HCT116 (cell line): ENCODE measurements at regions not wholly inside any gene's neighbourhood (a gene's known extent, or its start where the extent isn't known, plus 50 kb on each side); places are given as distances from the start of the nearest gene placed in this dataset.

Experiments used
- ATAC-seq: fragments of 200-7000 bp; cut with Tn5 transposase; 2 replicates; pipeline ENCODE4 v1.9.1; 2020; ENCODE audit warnings: mild to moderate bottlenecking, moderate library complexity
- BruUV-seq: library from RNA; stranded (reverse); fragments of 400-500 nt; replicated peaks from 2 replicates; lab custom pipeline; 2021; lab: Mats Ljungman, UMichigan
- CTCF ChIA-PET: fragments of 300-600 bp; sonication (Branson Sonifier 250); formaldehyde crosslinking; loops from one replicate; lab custom pipeline; 2021; ENCODE audit warnings: antibody characterized with exemption; lab: Charles Lee
- POLR2A ChIA-PET: fragments of 300-600, 350-600 bp; sonication (Branson Sonifier 250); formaldehyde crosslinking; loops from one replicate; lab custom pipeline; 2021; ENCODE audit warnings: antibody characterized with exemption; lab: Charles Lee
- RAD21 ChIA-PET, 2 experiments: fragments of 300-600 bp; sonication (Branson Sonifier 250); formaldehyde crosslinking; loops; one replicate each; lab custom pipeline; 2023; ENCODE audit warnings: low total read pairs in 2 of 2; ENCODE audit not compliant: uncharacterized antibody in 2 of 2, unreplicated experiment in 2 of 2, low non-redundant PET in 1 of 2; lab: Charles Lee
- DNase-seq: peaks from one replicate; pipeline ENCODE4 v3.0.0-alpha.2; 2010; ENCODE audit warnings: low read depth, low spot score
- H2AFZ ChIP-seq: fragments of 200-600 bp; shearing (Covaris generic), sonication (generic); 2 replicates; pipeline ENCODE4 v1.6.1; 2017; ENCODE audit warnings: low read depth, mixed run types, mixed read lengths, antibody characterized with exemption, low read length; ENCODE audit not compliant: poor library complexity, severe bottlenecking
- H3K27ac ChIP-seq: 2 replicates; pipeline ENCODE4 v1.5.1; 2012; ENCODE audit warnings: low read depth, low read length
- H3K27me3 ChIP-seq: fragments of 200-600 bp; sonication (generic); 2 replicates; pipeline ENCODE4 v1.6.1; 2016; ENCODE audit warnings: mixed run types, low read length, mixed read lengths; ENCODE audit not compliant: insufficient read depth
- H3K36me3 ChIP-seq, 2 experiments: fragments of 200-500 bp in 1 of 2; fragments of 200-600 bp in 1 of 2; sonication (Bioruptor generic) in 1 of 2; sonication (generic) in 1 of 2; 2 replicates each; pipeline versions ENCODE4 v1.5.1 to v1.6.1; 2014 to 2016; ENCODE audit warnings: low read length in 2 of 2, inconsistent platforms in 1 of 2, mixed read lengths in 1 of 2, mixed run types in 1 of 2; ENCODE audit not compliant: insufficient read depth in 2 of 2, control insufficient read depth in 1 of 2
- H3K4me1 ChIP-seq, 2 experiments: fragments of 200-600 bp in 1 of 2; sonication (generic) in 1 of 2; 2 replicates each; pipeline versions ENCODE4 v1.5.1 to v1.6.1; 2012 to 2017; ENCODE audit warnings: low read length in 2 of 2, inconsistent platforms in 1 of 2, mild to moderate bottlenecking in 1 of 2, mixed read lengths in 1 of 2, mixed run types in 1 of 2, moderate library complexity in 1 of 2; ENCODE audit not compliant: insufficient read depth in 2 of 2, control insufficient read depth in 1 of 2
- H3K4me2 ChIP-seq: fragments of 200-600 bp; sonication (generic); 2 replicates; pipeline ENCODE4 v1.6.1; 2017; ENCODE audit warnings: mixed run types, low read length, mixed read lengths
- H3K4me3 ChIP-seq, 2 experiments: fragments of 200-600 bp in 1 of 2; sonication (generic) in 1 of 2; replicated peaks in 1 of 2; 2 replicates each; pipeline ENCODE4 v1.5.1; 2011 to 2016; ENCODE audit warnings: low read length in 2 of 2, control low read depth in 1 of 2, low read depth in 1 of 2, mild to moderate bottlenecking in 1 of 2, mixed read lengths in 1 of 2, mixed run types in 1 of 2
- H3K79me2 ChIP-seq: fragments of 200-600 bp; sonication (generic); 2 replicates; pipeline ENCODE4 v1.6.1; 2017; ENCODE audit warnings: mild to moderate bottlenecking, mixed run types, low read length, moderate library complexity, mixed read lengths; ENCODE audit not compliant: insufficient read depth
- H3K9ac ChIP-seq: fragments of 200-600 bp; sonication (generic); 2 replicates; pipeline ENCODE4 v1.6.1; 2016; ENCODE audit warnings: low read length, mixed read lengths
- H3K9me2 ChIP-seq: fragments of 200-600 bp; sonication (generic), shearing (Covaris generic); 2 replicates; pipeline ENCODE4 v1.6.1; 2017; ENCODE audit warnings: mixed run types, mild to moderate bottlenecking, moderate library complexity; ENCODE audit not compliant: insufficient read depth
- H3K9me3 ChIP-seq, 2 experiments: fragments of 200-500 bp in 1 of 2; fragments of 200-600 bp in 1 of 2; sonication (Bioruptor generic) in 1 of 2; sonication (generic) in 1 of 2; 2 replicates each; pipeline ENCODE4 v1.6.1; 2014 to 2017; ENCODE audit warnings: low read length in 2 of 2, mixed read lengths in 2 of 2, inconsistent platforms in 1 of 2, low read depth in 1 of 2, mild to moderate bottlenecking in 1 of 2, mixed run types in 1 of 2, moderate library complexity in 1 of 2; ENCODE audit not compliant: control insufficient read depth in 1 of 2, insufficient read depth in 1 of 2
- H4K20me1 ChIP-seq: fragments of 200-600 bp; sonication (generic), shearing (Covaris generic); 2 replicates; pipeline ENCODE4 v1.6.1; 2017; ENCODE audit warnings: mixed run types, mild to moderate bottlenecking, moderate library complexity; ENCODE audit not compliant: insufficient read depth
- CBX3 ChIP-seq: IDR thresholded peaks from 2 replicates; pipeline ENCODE4 v1.6.1; 2012; ENCODE audit warnings: low read depth
- CEBPB ChIP-seq: IDR thresholded peaks from 2 replicates; pipeline ENCODE4 v1.6.1; 2012; ENCODE audit warnings: low read depth
- EZH2phosphoT487 ChIP-seq: fragments of 200-600 bp; IDR thresholded peaks from 2 replicates; pipeline ENCODE4 v1.6.1; 2018; ENCODE audit warnings: antibody characterized with exemption, borderline replicate concordance
- FOSL1 ChIP-seq: IDR thresholded peaks from 2 replicates; pipeline ENCODE4 v1.6.1; 2012; ENCODE audit warnings: low read depth
- JUND ChIP-seq: IDR thresholded peaks from 2 replicates; pipeline ENCODE4 v1.6.1; 2012
- RAD21 ChIP-seq: IDR thresholded peaks from 2 replicates; pipeline ENCODE4 v1.6.1; 2012; ENCODE audit warnings: low read depth, mild to moderate bottlenecking
- YY1 ChIP-seq: IDR thresholded peaks from 2 replicates; pipeline ENCODE4 v1.6.1; 2011; ENCODE audit warnings: low read length, low read depth, moderate library complexity, mild to moderate bottlenecking; ENCODE audit not compliant: insufficient replicate concordance; ENCODE audit errors: extremely low read depth
- ZNF274 ChIP-seq: fragments of 200-500 bp; sonication (Bioruptor generic); IDR thresholded peaks from 2 replicates; pipeline ENCODE4 v1.6.1; 2014; ENCODE audit warnings: mild to moderate bottlenecking, low read depth, low read length, inconsistent platforms
- intact Hi-C: fragments of 100-400 bp; cut with micrococcal nuclease; formaldehyde crosslinking; loops from 2 replicates; pipeline ENCODE4 v1.10.0; 2022
- TF ChIP-seq, protein P1 (sequence below): IDR thresholded peaks from 2 replicates; pipeline ENCODE4 v1.6.1; 2012
- TF ChIP-seq, protein P2 (sequence below): IDR thresholded peaks from 2 replicates; pipeline ENCODE4 v1.6.1; 2012; ENCODE audit warnings: low read depth

DNA sequence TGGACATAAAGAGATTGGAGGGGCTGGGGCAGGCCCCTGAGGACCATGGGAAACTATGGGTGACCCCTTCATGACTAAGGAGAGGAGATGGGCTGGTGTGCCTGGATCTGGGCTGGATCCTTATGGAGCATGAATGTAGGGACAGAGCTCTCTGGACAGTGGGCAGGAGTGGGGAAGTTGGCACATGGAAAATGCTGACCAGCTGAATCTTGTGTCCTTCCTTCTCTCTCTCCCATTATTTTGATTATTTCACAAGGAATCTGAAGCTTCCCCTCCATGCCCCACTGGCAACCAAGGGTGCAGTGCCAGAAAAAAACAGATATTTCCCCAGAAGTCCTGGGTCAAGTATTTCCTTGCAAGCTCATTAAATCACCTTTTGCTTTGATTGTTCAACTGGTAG, 175.2 kb downstream of the DHX35 start:
- no peaks in the 10 kb centered on the region for H3K79me2 ChIP-seq
- no peaks in the 10 kb centered on the region for H3K4me1 ChIP-seq
- intact Hi-C loops = no loop called here
- H4K20me1 ChIP-seq = no peaks in the 10 kb centered on the region
- no peak overlapping the region for H3K27ac ChIP-seq
- no peaks in the 10 kb centered on the region for H3K9me2 ChIP-seq
- H3K36me3 ChIP-seq = no peaks in the 10 kb centered on the region
- ATAC-seq (no peak), DNase-seq (no peak)
- H3K9me3 ChIP-seq = no peaks in the 10 kb centered on the region
- H3K4me3 ChIP-seq = no peak overlapping the region
- ChIA-PET RAD21 (no interaction called here), POLR2A (no interaction called here), CTCF (no interaction called here)
- no TSS peak for BruUV-seq
- H2AFZ ChIP-seq = no peak overlapping the region
- TF ChIP-seq RAD21 (no peak), ZNF274 (no peak), CBX3 (no peak), YY1 (no peak), CEBPB (no peak), JUND (no peak), FOSL1 (no peak), EZH2phosphoT487 (no peak)
- TF ChIP-seq, protein P1, sequence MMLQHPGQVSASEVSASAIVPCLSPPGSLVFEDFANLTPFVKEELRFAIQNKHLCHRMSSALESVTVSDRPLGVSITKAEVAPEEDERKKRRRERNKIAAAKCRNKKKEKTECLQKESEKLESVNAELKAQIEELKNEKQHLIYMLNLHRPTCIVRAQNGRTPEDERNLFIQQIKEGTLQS = no peak
- TF ChIP-seq, protein P2, sequence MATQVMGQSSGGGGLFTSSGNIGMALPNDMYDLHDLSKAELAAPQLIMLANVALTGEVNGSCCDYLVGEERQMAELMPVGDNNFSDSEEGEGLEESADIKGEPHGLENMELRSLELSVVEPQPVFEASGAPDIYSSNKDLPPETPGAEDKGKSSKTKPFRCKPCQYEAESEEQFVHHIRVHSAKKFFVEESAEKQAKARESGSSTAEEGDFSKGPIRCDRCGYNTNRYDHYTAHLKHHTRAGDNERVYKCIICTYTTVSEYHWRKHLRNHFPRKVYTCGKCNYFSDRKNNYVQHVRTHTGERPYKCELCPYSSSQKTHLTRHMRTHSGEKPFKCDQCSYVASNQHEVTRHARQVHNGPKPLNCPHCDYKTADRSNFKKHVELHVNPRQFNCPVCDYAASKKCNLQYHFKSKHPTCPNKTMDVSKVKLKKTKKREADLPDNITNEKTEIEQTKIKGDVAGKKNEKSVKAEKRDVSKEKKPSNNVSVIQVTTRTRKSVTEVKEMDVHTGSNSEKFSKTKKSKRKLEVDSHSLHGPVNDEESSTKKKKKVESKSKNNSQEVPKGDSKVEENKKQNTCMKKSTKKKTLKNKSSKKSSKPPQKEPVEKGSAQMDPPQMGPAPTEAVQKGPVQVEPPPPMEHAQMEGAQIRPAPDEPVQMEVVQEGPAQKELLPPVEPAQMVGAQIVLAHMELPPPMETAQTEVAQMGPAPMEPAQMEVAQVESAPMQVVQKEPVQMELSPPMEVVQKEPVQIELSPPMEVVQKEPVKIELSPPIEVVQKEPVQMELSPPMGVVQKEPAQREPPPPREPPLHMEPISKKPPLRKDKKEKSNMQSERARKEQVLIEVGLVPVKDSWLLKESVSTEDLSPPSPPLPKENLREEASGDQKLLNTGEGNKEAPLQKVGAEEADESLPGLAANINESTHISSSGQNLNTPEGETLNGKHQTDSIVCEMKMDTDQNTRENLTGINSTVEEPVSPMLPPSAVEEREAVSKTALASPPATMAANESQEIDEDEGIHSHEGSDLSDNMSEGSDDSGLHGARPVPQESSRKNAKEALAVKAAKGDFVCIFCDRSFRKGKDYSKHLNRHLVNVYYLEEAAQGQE = no peak
- no peak overlapping the region for H3K4me2 ChIP-seq
- H3K9ac ChIP-seq = no peak overlapping the region
- H3K27me3 ChIP-seq = peaks cover 47% of the 10 kb centered on the region
